Middle frontal gyrus (tissue), 1 donor: ENCODE measurements at regions not wholly inside any gene's neighbourhood (a gene's known extent, or its start where the extent isn't known, plus 50 kb on each side); places are given as distances from the start of the nearest gene placed in this dataset.
"Not testable (repeated sequence)": the region's sequence is repeated elsewhere in the genome, so short reads cannot be mapped to it uniquely, and the experiment has no call there.

Experiments
- DNase-seq: peaks from one replicate; pipeline ENCODE4 v3.0.0-alpha.2; 2015; ENCODE audit warnings: low spot score; ENCODE audit errors: extremely low spot score

DNA sequence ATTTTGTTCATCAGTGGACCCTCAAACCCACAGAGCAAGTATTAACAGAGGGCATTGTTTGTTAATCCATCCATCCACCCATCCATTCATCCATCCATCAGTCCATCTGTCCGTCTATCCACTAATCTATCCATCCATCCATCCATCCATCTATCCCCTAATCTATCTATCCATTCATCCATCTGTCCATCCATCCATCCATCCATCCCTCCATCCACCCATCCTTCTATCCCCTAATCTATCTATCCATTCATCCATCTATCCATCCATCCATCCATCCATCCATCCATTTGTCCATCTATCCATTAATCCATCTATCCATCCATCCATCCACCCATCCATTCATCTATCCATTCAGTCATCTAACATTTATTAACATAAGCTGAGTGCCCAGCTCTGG lies 307.3 kb downstream of the MIAT start:
- DNase-seq: no peak

GRCh38 chr22:26967282-26967681 lies 309.9 kb downstream of the MIAT start:
- DNase-seq: no peak

GRCh38 chr22:26968859-26969523 lies 311.6 kb downstream of the MIAT start:
- DNase-seq: no peak

DNA sequence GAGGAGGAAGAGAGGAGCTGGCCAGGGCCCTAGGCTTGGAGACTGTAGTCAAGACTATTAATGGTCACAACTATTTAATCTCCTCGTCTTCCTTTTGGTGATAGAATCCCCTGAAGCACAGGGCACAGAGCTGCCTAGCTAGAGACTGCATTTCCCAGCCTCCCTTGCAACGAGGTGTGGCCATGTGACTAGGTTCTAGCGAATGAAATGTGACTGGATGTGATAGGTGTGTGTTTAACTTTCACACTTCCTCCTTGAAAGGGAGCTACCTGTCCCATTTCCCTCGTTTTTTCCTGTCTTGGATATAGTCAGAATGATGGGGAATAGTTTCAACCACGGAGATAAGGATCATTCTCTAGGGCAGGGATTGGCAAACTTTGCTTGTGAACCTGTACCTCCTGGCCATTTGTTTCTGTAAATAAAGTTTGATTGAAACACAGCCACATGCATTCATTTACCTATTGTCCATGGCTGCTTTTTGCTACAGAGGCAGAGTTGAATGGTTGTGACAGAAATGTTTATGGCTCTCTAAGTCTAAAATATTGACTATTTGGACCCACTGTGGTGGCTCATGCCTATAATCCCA lies 313.5 kb downstream of the MIAT start:
- DNase-seq: no peak

GRCh38 chr22:26972286-26972685 lies 314.9 kb downstream of the MIAT start:
- no peak for DNase-seq

DNA sequence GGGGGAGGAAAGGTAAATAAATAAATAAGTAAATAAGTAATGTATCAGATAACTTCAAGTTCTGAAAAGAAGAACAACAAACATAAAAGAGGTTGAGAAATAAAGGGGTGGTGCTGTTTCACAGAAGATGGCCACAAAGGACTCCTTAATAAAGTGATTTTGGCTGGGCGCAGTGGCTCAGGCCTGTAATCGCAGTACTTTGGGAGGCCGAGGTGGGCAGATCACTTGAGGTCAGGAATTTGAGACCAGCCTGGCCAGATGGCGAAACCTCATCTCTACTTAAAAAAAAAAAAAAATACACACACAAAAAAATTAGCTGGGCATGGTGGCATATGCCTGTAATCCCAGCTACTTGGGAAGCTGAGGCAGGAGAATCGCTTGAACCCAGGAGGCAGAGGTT lies 315.5 kb downstream of the MIAT start:
- not testable (repeated sequence) for DNase-seq

DNA sequence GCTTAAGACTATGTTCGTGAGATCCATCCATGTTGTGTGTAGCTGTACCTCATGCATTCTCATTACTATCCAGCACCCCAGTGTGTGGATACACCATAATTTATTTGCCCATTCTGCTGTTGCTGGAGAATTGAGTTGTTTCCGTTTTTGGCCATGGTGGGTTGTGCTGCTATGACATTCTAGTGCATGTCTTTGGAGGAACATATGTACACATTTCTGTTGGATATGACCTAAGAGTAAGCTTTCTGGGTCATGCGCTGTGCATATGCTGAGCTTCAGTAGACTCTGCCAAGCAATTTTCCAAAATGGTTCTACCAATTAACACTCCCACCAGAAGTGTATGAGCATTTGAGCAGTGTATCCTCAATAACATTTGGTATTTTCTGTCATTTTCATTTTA lies 316.6 kb downstream of the MIAT start:
- no peak for DNase-seq

GRCh38 chr22:26974914-26975803 lies 317.8 kb downstream of the MIAT start:
- DNase-seq: no peak

DNA sequence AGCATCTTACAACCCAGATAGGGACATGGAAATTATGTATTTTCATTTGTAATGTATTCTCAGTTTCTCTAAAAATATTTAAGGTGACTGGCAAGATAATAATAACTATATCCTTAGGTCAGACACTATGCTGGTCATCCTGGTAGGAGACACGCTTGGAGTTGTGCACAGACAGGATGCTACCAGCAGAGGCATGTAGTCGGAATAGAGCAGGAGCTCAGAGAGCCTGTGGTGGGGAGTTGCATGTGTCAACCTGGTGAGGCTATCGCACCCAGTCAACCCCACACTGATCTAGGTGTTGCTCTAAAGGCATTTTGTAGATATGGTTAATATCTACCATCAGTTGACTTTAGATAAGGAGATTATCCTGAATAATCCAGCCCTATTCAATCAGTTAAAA lies 318.5 kb downstream of the MIAT start:
- DNase-seq: no peak

GRCh38 chr22:26977741-26978376 lies 320.5 kb downstream of the MIAT start:
- no peak for DNase-seq

- DNase-seq: no peak
Observed at GRCh38 chr22:26979294-26979693, 321.9 kb downstream of the MIAT start.

- no peak for DNase-seq
Observed at GRCh38 chr22:26981111-26981510, 323.7 kb downstream of the MIAT start.

DNA sequence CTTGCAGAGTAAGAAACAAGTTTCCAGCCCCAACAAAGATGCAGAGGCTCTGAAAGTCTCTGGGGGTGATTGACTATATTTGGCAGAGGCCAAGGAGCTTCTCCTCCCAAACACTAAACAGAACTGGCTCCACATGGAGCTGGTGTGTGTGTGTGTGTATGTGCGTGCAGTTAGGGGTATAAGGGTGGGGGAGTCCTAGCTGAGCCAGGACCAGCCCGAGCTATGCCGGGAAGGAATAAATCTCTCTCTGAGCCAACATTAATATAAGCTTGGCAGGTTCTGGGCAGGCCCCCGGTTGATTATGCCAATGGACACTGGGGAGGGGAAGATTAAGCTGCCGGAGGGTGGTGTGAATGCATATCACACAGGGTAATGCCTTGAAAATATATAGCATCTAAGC lies 324.2 kb downstream of the MIAT start:
- no peak for DNase-seq

DNA sequence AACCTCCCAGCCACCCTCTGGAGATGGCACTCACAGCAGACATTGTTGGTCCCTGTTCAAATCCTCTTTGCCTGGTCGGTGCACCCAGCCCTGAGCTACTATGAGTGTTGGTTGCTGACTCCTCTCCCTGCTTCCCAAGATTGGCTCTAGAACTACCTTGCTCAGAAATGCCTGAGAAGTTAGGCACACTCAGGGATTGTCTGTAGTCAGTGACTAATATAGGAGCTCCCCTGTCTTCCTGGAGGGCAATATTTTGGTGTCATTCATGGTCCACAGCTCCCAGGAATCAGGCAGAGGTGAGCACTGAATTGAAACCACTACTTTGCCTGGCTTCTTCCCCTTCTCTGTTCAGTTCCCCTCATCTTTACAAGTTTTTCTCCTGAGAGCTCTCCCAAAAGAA lies 325.9 kb downstream of the MIAT start:
- DNase-seq: no peak

DNA sequence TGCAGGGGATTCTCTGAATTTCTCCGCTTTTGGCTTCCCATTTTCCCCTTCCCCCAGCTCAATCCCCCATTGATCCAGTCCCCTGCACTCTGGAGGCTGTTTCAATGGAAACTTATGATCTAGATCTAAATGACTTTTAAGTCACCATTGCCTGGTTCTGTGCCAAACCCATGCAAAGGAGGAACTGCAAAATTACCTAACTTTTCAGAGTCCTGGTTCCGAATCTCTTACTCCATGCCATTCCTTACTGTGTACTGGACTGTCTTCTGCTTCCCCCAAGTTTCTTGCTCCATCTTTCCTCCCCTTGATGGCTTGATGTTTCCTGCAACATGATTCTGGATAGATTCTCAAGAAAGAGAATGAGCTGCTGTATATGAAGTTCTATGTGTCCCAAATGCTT lies 327.8 kb downstream of the MIAT start:
- no peak for DNase-seq

- no peak for DNase-seq
Observed at GRCh38 chr22:26985931-26986782, 328.8 kb downstream of the MIAT start.

GRCh38 chr22:26986884-26987283 lies 329.5 kb downstream of the MIAT start:
- DNase-seq: no peak

DNA sequence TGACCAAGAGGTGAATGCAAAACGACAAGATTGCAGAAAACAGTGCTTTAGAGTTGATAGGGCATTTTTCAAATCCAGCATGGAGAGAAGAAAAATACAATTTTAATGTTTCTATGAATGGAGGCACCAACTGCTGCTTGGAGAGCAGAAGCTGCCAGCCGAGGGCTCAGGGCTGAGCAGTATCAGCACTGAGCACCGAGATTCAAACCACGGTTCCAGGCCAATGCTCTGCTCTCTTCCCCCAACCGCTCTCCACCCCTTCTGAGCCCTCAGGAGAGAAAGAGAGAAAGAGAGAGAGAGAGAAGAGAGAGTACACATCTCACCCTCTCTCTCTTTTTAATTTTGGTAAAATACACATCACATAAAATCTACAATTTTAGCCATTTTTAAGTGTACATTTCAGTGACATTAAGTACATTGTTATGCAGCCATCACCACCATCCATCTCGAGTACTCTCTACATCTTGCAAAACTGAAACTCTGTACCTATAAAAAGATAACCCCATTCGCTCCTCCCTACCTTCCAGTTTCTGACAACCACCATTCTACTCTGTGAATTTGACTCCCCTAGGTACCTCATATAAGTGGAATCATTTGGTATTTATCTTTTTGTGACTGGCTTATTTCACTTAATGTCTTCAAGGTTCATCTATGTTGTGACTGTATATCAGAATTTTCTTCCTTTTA lies 333.3 kb downstream of the MIAT start:
- no peak for DNase-seq

DNA sequence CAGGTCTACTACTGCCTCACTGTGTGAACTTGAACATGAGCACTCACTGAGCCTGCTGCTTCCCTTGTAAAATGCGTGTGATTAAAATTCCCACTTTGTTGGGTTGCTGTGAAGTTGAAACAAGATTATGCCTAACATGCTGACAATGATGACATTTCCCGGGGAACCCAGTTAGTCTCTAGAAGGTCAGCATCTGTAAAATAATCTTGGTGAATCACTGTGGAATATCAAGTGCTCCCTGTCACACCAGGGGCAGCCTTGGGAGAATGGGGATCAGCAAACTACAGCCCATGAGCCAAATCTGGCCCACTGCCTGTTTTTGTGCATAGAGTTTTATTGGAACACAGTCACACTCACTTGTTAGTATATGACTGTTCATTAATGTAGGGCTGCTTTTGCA lies 335.2 kb downstream of the MIAT start:
- DNase-seq: no peak

DNA sequence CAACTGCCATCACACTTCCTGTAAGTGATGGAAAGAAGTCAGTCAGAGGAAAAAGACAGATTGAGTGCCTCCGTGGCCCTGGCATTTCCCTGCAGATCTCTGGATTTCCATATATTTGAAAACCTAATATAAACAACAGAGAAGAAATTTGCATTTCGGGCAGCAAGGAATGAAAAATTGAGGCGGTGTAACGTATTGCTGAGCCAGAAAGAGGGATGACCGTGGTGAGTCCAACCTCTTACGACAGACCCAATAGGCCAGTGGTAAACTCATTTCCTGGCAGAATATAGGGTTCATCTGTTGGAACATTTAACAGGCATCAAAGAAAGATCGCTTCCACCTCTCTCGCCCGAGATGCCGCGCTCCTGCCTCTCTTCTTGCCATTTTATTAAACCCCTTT lies 336.5 kb downstream of the MIAT start:
- no peak for DNase-seq

- DNase-seq: no peak
Observed at GRCh38 chr22:26994801-26995200, 337.4 kb downstream of the MIAT start.
